ELR (cell line): ENCODE measurements at regions not wholly inside any gene's neighbourhood (a gene's known extent, or its start where the extent isn't known, plus 50 kb on each side); places are given as distances from the start of the nearest gene placed in this dataset.
"Not testable (repeated sequence)": the region's sequence is repeated elsewhere in the genome, so short reads cannot be mapped to it uniquely, and the experiment has no call there.

Experiments used
- DNase-seq: peaks from one replicate; pipeline ENCODE4 v3.0.0-alpha.2; 2015; ENCODE audit warnings: low read depth

DNA sequence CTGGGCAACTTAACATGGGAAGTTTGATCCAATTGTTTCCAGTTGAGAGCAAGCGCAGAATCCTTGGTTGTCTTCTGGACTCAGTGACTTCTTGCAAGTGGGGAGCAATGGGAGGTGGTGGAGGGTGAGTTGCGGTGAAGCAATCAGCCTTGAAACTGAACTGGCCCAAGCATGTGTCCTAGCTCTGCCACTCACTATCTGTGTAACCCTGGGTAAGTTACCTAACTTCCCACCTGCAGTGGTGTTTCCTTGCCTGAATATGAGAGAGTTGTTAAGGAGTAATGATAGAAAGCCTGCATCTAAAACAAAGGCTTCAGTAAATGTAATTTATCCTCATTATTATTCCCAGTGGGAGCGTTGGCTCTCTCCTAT lies 132.5 kb upstream of the NFIA start:
- no peak for DNase-seq

- no peak for DNase-seq
Observed at GRCh38 chr1:60949154-60949825, 133.1 kb upstream of the NFIA start.

DNA sequence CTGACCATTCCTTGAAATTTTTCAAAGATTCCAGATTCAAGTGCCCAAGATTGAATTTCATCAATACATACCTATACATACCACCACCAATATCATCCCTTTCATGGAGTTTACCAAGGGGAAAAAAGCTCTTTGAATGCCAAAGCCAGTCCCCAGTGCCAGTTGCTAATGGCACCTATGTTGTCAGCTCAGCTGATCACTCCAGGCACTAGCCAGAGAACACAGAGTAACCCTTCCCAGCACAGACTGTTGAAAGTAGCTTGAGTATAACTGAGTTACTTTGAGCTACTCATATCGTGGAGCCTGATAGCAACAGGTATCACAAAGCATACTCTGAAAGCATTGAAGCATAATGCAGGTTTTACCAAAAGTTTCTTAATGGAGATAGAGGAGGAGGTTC lies 133.9 kb upstream of the NFIA start:
- DNase-seq: no peak

DNA sequence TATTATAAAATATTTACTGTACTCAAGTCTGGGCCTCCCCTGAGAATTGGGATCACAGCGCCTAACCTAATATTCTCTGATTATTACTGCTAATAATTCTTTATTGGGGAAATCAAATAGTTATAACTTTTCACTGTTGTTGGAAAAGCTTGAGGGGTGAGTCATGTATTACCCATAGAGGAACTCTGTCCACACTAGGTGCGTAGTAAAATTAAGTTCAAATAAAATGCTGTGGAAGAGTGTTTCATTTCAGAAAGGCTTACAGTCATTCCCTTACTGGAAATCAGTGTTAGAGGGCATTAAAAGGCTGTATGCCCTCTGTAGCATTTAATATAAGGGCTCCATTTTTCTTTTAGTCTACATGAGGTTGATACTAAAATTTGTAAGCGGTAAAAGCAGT lies 135.0 kb upstream of the NFIA start:
- no peak for DNase-seq

DNA sequence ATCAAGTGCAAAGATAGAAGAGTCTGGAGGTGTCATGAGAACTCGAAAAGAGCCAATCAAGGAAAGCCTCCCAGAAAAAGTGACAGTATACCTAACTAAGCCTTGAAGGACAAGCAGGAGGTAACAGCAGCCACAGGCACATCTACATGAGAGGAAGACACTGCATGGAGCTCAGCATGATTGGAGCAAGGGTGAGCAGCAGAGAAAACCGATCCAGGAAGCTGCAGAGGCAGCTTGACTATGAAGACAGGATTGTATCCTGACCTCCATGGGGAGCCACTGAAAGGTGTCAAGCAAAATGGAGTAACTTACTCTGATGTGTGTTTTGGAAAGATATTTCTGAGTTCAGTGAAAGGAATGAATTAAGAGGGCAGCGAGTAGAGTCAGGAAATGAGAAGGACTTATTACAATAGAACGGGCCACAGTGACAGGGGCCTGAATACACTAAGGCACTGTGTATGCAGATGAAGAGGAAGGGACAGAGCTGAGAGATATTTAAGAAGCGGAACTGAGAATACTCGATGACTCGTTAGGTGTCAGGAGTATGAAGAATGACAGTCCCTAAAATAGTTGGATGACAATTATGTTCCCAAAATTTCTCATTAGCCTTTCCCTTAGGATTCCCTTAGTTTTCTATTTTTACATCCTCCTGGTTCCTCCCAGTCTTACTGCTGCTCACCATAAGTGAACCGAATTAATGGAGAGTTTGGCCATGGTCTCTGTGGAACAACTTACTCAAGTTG lies 139.3 kb upstream of the NFIA start:
- no peak for DNase-seq

- no peak for DNase-seq
Observed at GRCh38 chr1:60942291-60942690, 140.1 kb upstream of the NFIA start.

DNA sequence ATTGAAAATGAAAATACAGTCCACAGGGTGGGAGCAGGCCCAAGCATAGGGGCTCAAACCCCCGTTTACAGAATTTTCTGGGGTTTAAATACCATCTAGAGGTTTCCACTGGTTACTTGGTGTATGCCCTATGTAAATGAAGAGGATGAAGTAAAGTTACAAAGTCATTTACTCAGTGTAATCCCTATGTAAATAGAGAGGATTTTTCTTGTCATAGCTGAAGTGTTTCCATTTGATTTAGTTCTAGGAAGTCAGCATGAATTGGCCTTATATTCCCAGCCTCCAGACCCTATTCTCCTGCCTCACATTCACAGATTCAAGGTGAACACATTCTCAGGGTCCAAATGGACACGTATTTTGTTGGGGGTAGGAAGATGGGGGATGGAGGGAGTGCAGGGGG lies 141.7 kb upstream of the NFIA start:
- DNase-seq: not testable (repeated sequence)

DNA sequence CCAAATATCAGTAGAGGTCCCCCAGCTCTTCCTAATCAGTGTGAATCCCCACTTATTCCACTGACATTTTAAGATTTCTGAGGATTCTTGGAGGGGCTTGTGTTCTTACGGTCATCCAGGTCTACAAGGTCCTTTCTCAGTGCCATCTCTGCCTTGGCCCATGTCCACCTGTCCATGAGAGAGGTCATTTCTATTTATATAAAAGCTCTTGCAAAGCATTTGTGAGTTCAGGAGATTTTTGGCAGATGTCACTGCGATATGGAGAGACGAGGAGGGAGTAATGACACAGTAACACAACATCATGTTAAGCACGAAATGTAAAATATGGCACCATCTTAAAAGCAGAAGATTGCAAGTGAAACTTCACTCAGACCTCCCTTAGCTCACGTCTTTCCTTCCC lies 144.6 kb upstream of the NFIA start:
- DNase-seq: no peak

DNA sequence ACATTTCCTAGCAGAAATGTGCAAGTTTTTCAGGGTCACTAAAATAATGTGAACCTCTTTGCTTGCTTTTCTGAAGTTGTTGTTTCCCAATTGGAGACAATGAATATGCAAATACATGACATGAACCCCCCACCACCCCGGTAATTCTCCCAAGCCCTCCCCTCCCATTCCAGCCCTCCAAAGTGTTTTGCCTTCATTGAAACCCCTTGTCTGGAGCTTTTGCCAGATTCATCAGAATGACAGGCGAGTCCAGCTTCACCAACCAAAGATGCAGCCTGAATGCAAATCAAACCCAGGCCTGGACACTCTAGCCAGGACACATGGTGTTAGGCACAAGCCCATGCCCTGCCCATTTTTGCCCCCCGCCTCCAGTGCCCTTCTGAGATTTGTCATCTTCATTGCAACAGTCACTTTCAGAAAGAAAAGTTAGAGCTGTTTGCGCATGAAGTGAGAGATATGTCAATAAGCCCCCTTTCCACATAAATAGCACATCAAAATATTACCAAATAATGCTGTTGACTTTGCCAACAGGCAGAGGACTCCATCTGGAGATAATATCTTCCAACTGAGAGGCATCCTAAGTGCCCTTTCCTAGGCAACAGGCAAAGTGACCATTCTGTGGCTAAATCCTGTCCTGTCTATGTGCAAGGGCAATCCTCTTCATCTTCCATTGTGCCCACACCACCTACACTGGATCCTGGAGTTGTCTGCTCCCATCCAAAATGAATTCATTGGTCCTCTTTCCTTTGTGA lies 145.6 kb upstream of the NFIA start:
- DNase-seq: no peak

- DNase-seq: no peak
Observed at GRCh38 chr1:60936163-60936562, 146.2 kb upstream of the NFIA start.

GRCh38 chr1:60935599-60936110 lies 146.7 kb upstream of the NFIA start:
- DNase-seq: no peak

DNA sequence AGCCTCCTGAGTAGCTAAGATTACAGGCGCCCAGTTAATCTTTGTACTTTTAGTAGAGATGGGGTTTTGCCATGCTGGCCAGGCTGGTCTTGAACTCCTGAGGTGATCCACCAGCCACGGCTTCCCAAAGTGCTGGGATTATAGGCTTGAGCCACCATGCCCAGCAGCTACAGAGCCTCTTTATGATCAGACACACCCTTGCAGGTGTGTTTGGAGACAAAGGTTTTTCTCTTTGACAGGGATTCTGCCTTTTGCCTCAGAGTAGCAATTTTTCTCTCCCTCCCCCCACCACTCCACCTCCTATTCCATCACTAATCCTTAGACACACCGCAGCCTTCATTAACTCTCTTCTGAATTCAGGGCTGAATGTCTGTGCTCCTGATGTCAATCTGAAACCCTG lies 152.2 kb upstream of the NFIA start:
- DNase-seq: no peak

DNA sequence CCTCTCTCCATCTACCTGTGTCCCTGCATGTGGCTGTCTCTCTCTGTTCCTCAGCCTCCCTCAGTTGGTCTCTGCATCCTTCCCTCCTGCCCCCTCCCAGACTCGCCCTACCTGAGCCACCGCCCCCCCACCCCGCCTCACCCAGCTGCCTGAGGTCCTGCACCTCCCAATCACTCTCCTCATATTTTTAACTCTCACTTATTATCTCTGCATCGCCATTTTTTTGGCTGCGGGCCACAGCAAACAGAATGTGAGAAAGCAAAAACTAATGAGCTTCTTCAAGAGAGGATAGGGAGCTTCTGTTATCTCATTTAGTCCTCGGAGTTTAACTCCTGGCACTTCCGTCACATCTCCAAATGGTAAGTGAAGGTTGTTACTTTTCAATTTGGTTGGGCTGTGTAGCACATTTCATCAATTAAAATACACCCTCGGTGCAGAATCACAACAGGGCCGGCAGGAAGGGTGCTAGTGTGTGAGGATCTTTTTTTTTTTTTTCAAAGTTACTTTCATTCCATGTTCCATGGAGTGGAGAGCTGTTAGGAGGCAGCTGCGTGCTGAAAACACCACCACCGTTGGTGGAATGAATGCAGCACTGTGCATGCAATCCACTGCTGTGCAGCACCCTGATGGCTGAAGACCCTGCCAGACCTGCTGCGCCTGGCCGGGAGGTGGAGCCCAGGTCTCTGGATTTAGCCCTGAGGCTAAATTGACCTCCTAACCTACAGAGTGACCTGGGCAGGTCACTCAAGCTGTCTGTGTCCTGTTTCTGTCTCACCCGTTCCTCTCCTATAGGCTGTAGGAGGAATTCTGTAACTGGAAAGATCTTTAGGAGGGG lies 157.2 kb upstream of the NFIA start:
- no peak for DNase-seq

DNA sequence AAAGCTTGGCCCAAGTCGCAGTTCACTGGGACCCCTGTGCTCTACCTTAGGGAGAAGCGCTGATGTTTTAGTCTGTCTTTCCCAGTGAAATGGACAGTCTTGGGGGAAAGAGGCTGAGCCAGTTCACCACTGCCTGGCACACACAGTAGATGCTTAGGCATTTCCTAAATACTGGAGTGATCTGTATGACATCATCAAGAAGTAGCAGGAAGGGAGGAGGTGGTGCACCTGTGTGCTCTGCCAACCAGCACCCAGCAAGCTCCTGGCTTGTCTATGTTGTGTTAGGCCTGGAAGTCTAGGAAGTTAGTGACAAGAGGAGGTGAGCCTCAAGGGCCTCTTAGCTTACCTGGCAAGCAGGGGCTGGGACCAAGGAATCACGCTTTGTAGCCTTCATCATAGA lies 158.2 kb upstream of the NFIA start:
- no peak for DNase-seq

DNA sequence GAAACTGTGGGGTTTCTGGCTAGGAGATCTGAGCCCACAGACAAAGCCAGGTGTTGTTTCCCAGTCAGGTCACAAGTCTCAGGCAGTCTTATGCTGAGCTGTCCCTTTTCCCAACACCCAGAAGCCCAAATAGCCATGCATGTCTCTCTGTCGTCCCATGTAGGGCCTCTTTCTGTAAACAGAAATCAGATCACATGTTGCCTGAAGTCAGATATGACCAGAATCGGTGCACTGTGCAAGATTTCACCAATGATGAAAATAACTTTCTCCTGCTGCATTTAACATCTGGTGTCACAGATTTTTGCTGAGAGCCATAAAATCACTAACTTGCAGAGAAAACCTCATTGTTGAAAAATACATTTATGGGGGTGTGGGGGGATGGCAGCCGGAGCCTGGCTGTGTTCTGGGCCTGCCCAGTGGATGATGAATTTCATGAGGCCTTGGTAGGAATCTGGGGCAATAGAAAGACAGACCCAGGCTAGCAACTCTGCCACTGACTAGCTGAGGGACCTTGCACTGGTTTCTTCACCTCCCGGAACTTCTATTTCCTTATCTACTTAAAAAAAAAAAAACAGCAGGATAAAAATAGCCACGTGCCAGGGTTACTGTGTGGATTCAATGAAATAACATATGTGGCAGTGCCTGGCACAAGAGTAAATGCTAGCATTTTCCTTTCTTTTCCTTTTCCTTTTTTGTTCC lies 158.8 kb upstream of the NFIA start:
- DNase-seq: no peak

- DNase-seq: no peak
Observed at GRCh38 chr1:60922304-60922703, 160.1 kb upstream of the NFIA start.

GRCh38 chr1:60921175-60921574 lies 161.2 kb upstream of the NFIA start:
- no peak for DNase-seq

- no peak for DNase-seq
Observed at GRCh38 chr1:60920561-60920960, 161.8 kb upstream of the NFIA start.

- no peak for DNase-seq
Observed at GRCh38 chr1:60918867-60919266, 163.5 kb upstream of the NFIA start.

DNA sequence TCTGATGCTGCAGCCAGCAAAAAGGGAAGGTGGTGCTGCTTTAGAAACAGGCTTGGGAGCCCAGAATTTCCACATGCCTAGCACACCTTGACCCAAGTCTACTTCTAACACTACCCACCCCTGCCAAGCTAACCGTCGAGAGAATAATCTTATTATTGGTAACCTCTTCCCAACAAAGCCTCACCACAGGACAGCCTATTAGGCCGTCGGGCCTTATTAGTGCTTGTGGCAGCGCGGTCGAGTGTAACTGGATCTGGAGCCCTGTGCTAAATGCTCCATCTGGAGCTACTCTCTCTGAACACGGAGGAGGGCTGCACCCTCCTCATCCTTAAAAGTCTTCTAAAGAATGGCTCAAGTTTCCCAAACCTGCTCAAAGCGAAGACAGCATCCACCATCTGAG lies 165.5 kb upstream of the NFIA start:
- no peak for DNase-seq

DNA sequence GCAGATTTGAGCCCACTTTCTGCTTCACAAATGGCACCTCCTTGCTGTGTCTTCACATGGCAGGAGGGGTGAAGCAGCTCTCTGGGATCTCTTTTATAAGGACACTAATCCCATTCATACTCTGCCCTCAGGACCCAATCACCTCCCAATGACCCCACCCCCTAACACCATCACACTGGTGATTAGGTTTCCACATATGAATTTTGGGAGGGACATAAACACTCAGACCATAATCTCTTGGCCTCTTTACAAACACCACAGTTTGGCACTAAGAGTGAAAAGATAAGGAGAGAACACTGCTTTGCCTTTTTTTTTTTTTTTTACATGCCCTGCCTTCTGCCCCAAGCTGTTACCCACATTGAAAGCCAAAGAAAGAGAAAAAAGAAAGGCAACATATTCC lies 166.2 kb upstream of the NFIA start:
- DNase-seq: no peak

DNA sequence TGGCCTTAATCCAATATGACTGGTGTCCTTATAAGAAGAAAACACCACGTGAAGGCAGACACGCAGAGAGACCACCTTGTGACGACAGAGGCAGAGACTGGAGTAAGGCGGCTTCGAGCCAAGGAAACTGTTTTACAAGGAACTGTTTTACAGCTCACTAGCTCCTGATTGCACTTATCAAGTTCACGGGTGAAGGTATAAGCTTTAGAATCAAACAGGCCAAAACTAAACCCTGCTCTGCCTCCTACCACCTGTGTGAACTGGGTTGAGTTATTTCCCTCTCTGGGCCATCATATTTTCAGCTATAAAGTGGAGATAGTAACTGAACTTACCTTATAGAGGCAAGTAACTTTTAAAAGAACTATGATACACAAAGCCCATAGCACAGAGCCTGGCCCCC lies 166.9 kb upstream of the NFIA start:
- DNase-seq: no peak
